Renal cortex interstitium (tissue), 11 donors: ENCODE measurements at regions not wholly inside any gene's neighbourhood (a gene's known extent, or its start where the extent isn't known, plus 50 kb on each side); places are given as distances from the start of the nearest gene placed in this dataset.

Experiments
- DNase-seq, 11 donors: peaks; one replicate each; pipeline ENCODE4 v3.0.0-alpha.2; 2013; ENCODE audit warnings: low read depth in 9 of 11, low spot score in 4 of 11; ENCODE audit errors: extremely low read depth in 1 of 11

DNA sequence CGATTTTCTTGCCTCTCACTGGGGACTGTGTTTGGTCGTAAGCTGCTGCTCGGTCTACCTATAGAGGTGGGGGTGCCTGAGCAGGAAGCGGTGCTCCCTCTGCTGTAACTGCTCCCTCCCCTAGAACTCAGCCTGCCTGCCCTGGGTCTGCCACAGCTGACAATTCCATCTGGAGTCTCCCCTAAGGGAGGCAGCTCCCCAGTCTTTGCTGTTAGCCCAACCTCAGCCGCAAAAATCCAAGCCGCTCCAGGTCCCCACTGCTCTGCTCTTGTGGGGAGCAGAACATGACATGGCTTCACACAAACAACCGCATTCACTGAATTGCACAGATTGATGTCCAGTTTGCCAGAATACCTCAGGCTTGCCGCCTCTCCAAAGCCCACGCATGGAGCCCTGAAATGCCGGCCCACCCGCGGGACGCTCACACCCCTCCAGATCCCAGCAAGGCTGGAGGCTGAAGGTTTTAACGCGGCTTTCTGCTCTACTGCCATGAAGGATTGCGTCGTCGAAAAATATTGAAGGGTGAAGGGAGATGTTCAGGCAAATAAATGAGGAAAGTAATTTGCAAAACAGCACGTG lies 221.5 kb upstream of the FOXF1 start:
- DNase-seq: no peak

DNA sequence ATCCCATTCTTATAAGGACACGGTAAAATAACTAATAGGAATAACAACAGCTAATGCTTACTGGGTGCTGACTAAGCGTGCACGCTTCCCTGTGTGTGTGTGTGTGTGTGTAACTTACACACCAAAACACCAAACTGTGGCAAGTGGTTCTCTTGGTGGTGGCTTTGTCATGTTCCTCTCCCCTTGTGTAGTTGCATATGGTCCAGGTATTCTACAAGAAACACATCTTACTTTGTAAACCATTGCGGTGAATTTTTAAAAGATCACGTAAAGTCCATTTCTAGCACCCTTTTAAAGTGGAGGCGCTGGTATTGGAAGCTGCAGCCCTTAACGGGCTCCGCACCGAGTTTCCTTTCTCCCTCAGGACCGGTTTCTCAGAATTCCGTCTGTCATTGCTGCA lies 221.0 kb upstream of the FOXF1 start:
- DNase-seq: no peak

DNA sequence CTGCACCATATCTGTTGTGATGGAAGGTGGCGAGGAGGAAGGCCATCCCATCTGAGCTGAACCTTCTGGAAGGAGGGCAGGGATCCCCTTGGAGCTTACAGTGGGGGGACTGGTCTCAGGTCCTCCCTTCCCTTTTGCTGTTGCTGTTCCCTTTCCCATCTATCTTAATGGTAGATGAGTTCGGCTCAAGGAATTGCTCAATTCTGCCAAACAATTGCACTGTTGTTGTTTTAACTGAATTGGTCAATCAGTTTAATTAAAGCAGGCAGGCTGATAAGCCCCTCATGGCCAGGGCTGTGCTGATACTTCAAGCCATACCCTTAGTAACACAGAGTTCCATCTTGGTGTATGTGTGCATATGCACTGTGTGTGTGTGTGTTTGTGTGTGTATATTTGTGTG lies 220.4 kb upstream of the FOXF1 start:
- no peak for DNase-seq

DNA sequence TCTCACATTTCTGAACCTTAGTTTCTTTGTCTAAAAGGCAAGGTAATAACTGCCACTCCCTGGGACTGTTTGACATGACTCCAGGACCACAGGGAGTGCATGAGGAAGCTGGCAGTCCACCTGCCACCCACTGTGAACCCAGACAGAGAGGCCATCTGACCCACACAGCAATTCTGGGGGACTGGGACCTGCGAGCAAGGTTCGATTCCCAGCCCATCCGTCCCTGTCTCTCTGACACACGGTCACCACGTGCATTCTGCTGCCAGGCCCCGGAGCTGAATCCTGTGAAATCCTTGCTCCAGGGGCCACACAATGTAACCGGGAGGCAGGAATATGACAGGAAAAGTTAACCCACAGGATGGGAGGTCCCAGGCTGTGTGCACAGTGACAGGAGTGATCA lies 218.8 kb upstream of the FOXF1 start:
- no peak for DNase-seq

DNA sequence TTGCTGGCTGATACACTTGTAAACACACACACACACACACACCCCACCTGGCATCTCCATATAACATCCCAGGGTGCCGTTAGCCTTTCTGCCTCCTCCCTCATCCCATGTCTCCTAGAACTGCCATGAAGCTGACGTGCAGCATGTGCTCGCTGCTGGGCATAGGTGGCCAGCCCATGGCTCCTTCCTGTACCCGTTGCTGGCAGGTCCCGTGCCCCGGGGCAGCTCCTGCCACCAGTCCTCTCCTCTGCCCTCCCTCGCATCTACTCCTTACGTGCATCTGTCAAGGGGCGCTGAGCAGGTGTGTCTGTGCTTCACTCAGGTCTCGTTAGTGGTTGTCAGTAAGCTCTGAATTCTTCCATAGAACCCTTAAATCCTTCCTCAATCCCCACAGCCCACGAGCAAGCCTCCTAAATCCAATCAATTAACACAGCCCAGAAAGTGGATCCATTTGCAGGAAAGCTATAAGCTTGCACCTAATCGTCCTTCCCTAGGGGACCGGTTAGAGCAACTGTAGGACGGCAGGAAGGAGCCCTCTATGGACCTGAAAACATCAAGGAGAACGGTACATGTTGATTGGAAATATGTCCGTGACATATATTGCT lies 218.1 kb upstream of the FOXF1 start:
- DNase-seq: no peak

DNA sequence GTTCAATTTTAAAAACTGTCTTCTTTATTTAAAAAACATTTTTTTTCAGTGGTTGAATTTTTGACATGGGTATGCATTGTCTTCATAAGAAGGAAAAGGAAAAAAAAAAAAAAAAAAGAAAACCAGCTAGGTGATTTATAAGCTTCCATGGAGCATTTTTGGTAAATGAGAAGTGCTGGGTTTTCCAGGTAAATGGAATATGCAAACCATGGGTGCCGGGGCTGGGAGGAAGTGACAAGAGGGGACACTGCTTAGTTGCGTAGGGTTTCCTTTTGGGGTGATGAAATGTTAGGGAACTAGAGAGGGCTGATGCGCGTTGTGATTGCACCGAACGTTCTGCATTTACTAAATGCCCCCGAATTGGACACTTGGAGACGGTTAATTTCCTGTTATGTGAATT lies 217.4 kb upstream of the FOXF1 start:
- no peak for DNase-seq

DNA sequence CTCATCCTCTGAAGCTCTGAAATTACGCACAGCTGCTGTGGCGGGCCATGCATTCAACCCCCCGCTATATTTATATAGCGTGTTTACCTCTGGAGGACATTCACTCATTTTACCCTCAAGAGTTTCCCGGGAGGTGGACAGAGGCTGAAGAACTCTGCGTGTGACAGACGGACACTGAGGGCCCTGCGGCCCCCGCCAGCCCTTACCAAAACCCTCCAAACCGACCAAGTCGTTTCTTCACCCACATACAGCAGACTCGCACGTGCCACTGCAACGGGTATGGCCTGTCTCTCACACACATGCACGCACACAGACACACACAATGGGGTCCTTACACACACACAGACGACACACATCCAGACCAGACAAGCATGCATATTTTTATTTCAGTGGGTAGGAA lies 216.4 kb upstream of the FOXF1 start:
- no peak for DNase-seq

DNA sequence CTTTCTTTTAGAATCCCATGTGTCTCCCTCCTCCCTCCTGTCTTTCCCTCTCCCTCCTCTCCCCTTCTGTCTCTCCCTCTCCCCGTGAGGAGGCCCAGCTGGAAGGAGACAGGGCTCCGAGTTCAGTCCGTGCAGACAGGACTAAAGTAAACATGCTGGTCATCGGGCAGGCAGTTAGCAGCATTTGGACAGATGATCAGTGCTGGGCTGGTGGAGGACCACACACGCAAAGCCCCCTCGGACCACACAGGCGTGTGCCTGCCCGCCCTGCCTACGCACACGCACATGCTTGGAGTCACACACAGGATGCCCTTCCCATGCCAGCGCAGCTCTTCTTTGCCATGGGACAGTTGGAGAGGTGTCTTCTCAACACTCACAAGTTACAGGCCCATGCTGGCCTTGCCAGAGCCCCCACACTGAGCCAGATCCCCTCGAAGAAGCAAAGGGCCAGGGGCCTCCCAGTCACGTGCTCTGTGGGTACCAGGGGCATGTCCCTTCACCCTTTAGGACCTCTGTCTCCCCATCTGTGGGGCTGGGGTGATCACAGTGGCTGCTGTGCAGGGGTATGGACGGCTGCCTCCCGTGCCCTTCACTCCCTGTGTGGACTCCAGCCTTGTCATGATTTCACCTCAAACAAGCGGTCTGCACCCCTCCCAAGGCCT lies 215.7 kb upstream of the FOXF1 start:
- DNase-seq: peak in 6 of 11 donors; percentile 43 to 69 (median 54)

DNA sequence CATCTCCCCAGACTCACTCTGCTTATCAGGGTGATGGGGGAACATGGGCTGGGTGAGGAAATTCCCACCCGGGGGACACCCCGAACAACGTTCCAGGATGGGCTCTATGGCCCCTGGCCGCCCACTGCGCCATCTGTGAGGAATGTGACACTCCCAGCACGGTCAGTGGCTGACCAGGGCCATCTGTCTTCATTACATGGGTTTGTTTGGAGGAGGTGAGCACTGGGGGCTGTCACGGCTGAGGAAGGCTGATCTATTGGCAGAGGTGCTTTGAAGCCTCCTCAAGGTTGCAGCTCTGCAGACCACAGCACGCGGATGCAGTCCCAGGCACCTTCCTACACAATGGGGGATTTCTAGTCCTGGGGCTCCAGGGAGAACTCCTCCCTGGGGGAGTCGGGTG lies 214.1 kb upstream of the FOXF1 start:
- no peak for DNase-seq

DNA sequence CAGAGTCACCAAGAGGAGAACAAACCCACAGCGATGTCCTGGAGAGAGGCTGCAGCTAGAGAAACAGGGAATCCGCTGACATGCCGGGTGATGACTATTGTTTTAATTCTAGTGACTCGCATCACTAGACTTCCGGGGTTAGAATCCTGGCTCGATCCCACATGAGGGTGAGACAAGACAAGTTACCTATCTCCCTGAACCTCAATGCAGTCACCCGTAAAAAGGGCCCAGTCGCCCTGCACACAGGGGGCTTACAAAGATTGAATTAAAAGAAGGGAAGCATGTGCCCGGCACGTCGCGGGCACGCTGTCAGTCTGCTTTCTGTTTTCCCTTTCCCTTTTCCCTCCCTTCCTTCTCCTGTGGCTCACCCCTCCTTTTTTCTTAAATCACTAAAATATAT lies 212.9 kb upstream of the FOXF1 start:
- DNase-seq: no peak

DNA sequence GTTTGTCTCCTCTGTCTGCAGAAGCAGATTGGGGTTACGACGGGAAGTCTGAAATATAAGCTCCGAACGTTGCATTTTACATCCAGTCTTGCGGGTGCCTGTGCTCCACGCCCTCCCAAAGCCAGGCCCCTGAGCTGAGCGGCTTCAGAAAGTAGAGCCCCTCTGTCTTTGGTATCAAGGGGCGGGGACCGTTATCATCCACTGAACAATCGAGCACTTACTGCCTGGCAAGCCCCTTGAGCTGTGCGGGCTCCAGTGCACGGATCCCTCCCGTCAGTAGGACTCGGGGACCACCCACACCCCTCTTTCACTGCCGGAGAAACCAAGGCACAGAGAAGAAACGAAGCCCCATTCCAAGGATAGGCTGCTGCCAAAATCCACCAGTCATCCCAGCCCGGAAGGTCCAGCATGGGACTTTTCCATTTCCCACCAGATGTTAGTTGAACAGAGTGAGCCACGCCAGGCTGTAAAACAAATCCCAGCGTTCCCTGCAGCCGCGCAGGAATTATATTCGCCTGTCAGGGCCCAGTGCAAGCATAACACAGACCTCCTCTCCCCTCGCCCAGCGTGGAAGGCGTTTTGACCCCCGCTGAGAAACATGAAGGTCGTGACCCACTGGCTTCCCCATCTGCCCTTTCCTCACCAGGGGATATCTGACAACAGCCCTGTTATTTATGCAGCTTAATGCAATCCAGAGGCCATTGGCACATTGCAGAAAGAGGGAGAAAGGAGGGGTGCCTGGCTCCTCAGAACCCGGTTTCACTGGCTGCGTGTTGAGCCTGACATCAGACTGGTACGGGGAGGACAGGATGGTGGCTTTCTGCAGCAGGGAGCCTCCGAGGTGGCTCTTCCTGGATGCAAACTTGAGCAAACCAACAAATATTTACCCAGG lies 212.2 kb upstream of the FOXF1 start:
- DNase-seq: no peak

DNA sequence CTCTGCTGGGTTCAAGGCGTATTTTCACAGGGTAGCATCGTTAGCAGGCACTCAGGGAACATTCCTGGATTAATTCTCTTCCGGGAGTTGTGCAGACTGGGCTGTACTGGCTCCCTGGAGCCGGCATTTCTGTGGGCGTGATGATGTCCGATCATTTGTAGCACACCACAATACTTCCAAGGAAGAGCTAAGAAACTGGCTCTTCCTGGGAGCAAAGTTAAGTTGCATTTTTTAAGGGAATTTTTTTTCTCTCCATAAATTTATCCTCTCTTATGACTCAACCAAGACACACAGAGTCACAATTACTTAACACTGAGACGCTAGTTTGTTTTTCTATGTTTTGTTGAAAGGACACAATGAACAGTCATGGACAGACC lies 211.6 kb upstream of the FOXF1 start:
- DNase-seq: no peak

DNA sequence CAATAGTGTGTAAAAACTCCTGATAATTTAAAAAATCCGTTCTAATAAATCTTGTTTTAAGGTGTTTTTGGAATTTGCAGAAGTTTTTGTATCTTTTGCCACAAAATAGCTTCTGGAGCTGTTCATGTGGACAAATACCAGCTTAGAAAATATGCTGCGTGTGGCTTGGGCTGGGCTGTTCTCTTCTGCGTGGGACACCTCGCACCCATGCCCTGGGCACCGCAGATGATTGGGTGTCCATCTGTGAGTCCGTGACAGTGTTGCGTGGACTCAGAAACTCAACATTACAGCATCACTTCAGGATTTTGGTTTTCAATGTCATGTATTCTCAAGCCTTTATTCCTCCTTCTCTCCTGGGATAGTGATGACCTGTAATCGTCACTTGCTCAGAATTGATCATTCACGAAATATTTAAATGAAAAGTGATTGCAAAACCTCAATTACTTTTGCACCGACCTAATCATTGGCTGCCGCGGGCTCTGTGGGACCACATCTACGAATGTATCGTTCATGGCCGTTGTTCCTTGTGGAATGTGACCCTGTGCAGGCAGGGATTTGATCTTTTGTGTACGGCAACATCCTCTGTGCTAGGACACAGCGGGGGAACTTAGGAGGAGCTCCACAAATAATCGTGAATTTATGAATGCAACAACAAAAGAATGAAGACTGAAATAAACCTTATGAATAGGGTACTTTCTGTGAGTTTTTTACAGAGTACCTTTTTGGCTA lies 210.3 kb upstream of the FOXF1 start:
- DNase-seq: no peak

DNA sequence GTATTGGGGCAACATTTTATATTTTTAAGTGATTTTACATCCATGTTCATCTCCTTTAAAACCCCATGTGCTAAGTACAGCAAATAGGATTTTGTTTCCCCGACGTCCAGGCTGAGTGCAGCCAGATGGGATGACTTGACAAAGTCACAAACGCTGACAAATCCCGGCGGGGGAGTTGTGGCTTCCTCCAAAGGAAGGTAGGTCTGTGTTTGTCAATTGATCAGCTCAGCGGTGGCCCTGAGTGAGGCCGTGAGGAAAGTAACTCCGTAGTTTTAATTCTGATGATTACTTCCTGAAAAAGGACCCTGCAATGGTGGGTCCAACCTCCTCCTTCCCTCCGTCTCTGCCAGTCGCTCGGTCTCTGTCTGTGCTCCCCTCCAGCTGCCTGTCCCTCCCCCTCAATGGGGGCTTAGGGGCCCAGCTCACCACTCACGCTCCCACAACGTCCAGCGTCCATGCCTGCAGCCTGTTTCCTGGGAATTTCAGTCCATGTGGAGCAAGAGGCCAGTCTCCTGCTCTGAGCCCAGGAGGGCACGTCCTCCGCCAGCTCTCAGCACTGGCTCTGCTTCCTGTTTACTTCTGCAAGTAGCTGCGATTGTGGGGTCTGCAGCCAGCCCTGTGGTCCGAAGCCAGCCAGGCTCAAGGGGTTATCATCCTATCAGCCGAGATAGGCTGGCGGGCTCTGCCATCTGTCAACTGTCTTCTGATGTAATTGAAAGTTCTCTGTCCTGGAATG lies 209.4 kb upstream of the FOXF1 start:
- DNase-seq: no peak

DNA sequence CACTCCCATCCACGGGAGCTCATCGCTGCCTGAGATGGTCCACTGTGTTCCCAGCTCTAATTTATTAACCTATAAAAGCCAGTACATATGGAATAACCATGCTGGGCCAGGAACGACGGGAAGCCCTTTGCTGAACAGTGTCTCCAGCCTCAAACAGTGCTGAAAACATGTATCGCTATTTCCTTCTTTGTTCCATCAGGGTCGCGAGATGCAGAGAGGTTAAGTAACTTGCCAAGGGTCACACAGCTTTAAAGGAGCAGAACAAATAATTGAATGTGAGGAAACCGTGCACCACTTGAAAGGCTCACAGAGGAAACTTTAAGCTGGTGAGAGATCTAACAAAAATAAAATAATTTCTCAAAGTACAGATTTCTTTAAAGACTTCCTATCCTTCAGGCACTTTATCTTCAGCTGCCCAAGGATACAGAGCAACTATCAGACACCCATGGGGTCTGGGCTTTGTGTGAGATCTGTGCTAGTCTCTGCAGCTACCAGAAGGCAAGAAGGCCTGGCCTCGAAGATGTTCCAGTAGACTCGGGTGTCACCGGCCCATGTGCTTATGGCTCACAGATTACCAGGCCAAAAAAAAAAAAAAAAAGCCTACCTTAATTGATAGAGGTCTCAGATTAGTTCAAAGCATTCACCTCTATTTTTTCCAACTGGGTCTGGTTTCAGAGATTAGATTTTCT lies 207.8 kb upstream of the FOXF1 start:
- no peak for DNase-seq

DNA sequence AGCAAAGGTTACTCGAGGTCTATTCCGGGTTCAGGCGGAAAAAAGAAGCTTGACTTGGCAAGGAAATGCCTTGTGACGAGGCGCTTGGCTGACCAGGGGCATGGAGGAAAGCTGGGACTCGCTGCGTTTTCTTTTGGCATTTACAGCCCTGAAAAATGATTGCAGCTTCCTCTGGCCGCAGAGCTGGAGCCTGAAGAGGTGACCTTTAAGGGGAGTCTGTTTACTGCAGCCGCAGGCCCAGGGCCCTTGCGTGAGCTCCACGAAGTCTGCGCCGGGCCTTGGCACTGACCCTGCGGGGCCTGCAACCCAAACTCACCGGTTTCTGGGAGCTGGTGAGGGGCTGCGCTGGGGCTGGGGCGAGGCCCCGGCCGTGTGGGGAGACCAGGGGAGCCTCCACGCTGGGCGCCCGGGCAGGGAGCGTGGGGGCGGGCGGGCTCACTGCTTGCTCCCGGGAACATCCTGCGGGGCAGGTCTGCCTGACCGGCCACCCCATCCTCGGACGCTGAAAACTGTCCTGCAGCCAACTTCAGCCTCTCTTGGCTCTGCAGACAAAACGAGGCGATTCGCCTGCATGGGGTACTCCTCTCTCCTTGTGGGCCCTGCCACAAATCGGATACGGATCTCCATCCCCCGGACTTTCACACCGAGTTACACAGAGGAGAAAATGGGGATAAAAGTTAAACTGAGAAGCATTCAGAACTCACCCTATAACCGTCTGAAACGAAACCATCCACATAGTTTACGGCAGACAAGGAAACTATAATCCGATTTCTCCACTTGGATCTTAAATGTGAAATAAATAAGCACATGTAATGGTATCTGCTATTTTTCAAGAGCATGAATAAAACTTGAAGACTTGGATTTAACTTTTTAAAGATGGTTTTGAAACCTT lies 206.3 kb upstream of the FOXF1 start:
- peak in 1 of 11 donors; percentile 38 for DNase-seq

DNA sequence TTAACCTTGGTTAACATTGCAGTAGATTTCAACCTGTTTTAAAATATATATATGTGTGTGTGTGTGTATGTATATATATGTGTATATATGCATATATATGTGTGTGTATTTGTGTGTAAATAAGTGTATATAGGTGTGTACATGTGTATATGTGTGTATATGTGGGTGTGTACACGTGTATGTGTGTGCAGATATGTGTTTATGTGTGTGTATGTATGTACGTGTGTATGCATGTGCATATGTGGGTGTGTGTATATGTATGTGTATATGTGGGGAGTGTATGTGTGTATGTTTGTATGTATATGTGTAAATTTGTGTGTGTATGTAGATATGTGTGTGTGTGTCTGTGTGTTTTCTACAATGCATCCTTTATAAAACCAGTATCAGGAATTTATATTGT lies 205.5 kb upstream of the FOXF1 start:
- DNase-seq: no peak
